Pancreas (tissue), 10 donors: ENCODE measurements at regions not wholly inside any gene's neighbourhood (a gene's known extent, or its start where the extent isn't known, plus 50 kb on each side); places are given as distances from the start of the nearest gene placed in this dataset.

ENCODE experiments used
- ATAC-seq, 4 donors: fragments of 200-7000 bp; cut with Tn5 transposase; one replicate each; pipeline versions ENCODE4 v1.8.0 to v1.9.1; 2020; ENCODE audit warnings: mild to moderate bottlenecking in 4 of 4, moderate library complexity in 4 of 4
- DNase-seq, 6 donors: peaks; one replicate each; pipeline ENCODE4 v3.0.0-alpha.2; 2020
- FAIRE-seq: peaks from 2 replicates; lab custom pipeline; 2012; peaks lifted over from hg19 to GRCh38; lab: Jason Lieb, UNC
- H3K27ac ChIP-seq, 4 donors: fragments of 200-600 bp; sonication (generic); 1 replicate in 3 of 4; 2 replicates in 1 of 4; pipeline versions ENCODE4 v1.5.0 to v1.8.0; 2020
- H3K27me3 ChIP-seq, 4 donors: fragments of 200-600 bp; one replicate each; pipeline ENCODE4 v1.8.0; 2021
- H3K36me3 ChIP-seq, 3 donors: fragments of 200-600 bp; sonication (generic) in 1 of 3; one replicate each; pipeline versions ENCODE4 v1.5.0 to v1.8.0; 2020 to 2021
- H3K4me1 ChIP-seq, 3 donors: fragments of 200-600 bp; one replicate each; pipeline ENCODE4 v1.8.0; 2021
- H3K4me3 ChIP-seq, 4 donors: fragments of 200-600 bp; sonication (generic) in 2 of 4; one replicate each; pipeline versions ENCODE4 v1.5.0 to v1.8.0; 2020 to 2021
- H3K9me3 ChIP-seq, 4 donors: fragments of 200-600 bp; one replicate each; pipeline ENCODE4 v1.8.0; 2021
- CTCF ChIP-seq, 4 donors: fragments of 200-600 bp; sonication (generic) in 3 of 4; IDR thresholded peaks; one replicate each; pipeline versions ENCODE4 v1.5.0 to v1.8.0; 2021; ENCODE audit warnings: antibody characterized with exemption in 4 of 4
- WGBS, 2 donors: extraction: QIAGEN DNeasy Blood & Tissue Kit; methylation state at CpG; one replicate each; pipeline ENCODE4 v1.1.7; 2013; 5-methylcytosine and 5-hydroxymethylcytosine counted together
- intact Hi-C, 3 donors: fragments of 100-400 bp; cut with DNase I; formaldehyde crosslinking; loops; one replicate each; pipeline versions ENCODE4 v1.11.1 to v1.14.2; 2022
- donor health status: healthy with polysubstance abuse.
- donor health status: DM: no; HTN: no; CAD: no; lungs with moderate emphysema.
- donor health status: DM: no; HTN: no; CAD: no.
- donor health status: control.
- donor health status: control.
- donor health status: Bipolar disorder and iron deficiency.
- donor health status: DM: yes; HTN: yes; CAD: no.
- donor health status: DM: no; HTN: no; CAD: no.
- donor health status: DM: no; HTN: no; CAD: no.
- donor health status: DM: yes; HTN: yes; CAD: no.

- TF ChIP-seq CTCF (IDR thresholded peaks at IDR 0.05), result no peak
- Histone ChIP-seq H3K36me3 (no peaks in the 10 kb centered on the region), H3K4me3 (no peak overlapping the region), H3K27ac (no peak overlapping the region), H3K9me3 (no peaks in the 10 kb centered on the region), H3K27me3 (no peaks in the 10 kb centered on the region), H3K4me1 (no peaks in the 10 kb centered on the region)
- FAIRE-seq, result no peak
- intact Hi-C loops, result no loop called here
- 45 to 74% methylated on average over 4 of the region's 4 CpGs for WGBS, 2 donors
- ATAC-seq, result peak in 2 of 4 donors; percentile 43 to 65
- no peak for DNase-seq
Observed at GRCh38 chr6:51265426-51265825, 446.8 kb downstream of the TFAP2B start.

DNA sequence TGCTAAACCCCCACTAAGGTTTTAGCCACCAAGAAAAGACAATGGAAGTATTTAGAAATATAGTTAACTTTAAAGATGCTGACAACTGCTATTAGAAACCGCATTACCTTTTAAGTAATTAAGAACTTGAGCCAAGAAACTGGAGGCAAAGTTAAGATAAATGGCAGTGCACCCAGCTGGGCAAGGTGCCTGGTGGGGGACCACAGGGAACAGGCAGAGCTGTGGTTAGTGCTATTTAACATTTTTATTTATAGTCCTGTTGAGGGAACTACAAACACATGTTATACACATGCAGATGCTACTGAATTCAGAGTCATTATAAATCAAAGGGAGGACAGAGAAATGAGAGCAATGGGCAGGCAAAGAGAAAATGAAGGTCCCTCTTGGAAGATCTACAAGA, 447.9 kb downstream of the TFAP2B start:
- no peaks in the 10 kb centered on the region for H3K4me1 ChIP-seq
- 30 to 35% methylated on average over 1 of the region's 1 CpG for WGBS, 2 donors
- intact Hi-C loops, result no loop called here
- no peaks in the 10 kb centered on the region for H3K27me3 ChIP-seq
- no peak for FAIRE-seq
- no peaks in the 10 kb centered on the region for H3K9me3 ChIP-seq
- no peak for ATAC-seq
- H3K4me3 ChIP-seq, result no peak overlapping the region
- DNase-seq, result no peak
- H3K36me3 ChIP-seq, result no peaks in the 10 kb centered on the region
- no peak for TF ChIP-seq CTCF (IDR thresholded peaks at IDR 0.05)
- no peak overlapping the region for H3K27ac ChIP-seq

- Histone ChIP-seq H3K4me3 (no peak overlapping the region), H3K27ac (no peak overlapping the region), H3K27me3 (no peaks in the 10 kb centered on the region), H3K4me1 (no peaks in the 10 kb centered on the region), H3K9me3 (no peaks in the 10 kb centered on the region), H3K36me3 (no peaks in the 10 kb centered on the region)
- no peak for TF ChIP-seq CTCF (IDR thresholded peaks at IDR 0.05)
- FAIRE-seq (no peak), ATAC-seq (no peak), DNase-seq (no peak)
- WGBS, 2 donors, result 37 to 38% methylated on average over 4 of the region's 4 CpGs
- intact Hi-C loops, result no loop called here
Observed at GRCh38 chr6:51268666-51269065, 450.0 kb downstream of the TFAP2B start.

DNA sequence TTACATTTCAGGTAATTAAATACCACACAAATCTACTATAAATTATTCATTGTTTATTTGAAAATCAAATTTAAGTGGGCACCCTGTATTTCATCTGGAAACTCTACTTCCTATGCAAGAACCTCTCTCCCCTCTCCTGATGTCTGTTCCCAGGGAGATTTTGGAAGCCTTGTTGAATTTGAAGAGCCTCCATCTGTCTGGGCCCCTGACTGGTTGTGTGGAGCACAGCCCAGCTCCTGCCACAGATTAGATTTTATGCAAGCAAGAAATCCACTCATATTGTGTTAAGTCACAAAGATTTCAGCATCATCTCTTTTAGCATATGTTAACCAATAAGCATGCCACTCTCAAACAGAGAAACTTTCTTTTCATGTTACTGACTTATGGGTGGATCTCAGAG, 451.2 kb downstream of the TFAP2B start:
- H3K4me3 ChIP-seq, result no peak overlapping the region
- H3K27me3 ChIP-seq, result no peaks in the 10 kb centered on the region
- DNase-seq (no peak), FAIRE-seq (no peak), ATAC-seq (no peak)
- no peak for TF ChIP-seq CTCF (IDR thresholded peaks at IDR 0.05)
- no peaks in the 10 kb centered on the region for H3K9me3 ChIP-seq
- H3K36me3 ChIP-seq, result no peaks in the 10 kb centered on the region
- intact Hi-C loops, result no loop called here
- no peak overlapping the region for H3K27ac ChIP-seq
- H3K4me1 ChIP-seq, result no peaks in the 10 kb centered on the region

- DNase-seq, result no peak
- intact Hi-C loops, result no loop called here
- no peak overlapping the region for H3K4me3 ChIP-seq
- H3K9me3 ChIP-seq, result no peaks in the 10 kb centered on the region
- 43 to 65% methylated on average over 1 of the region's 1 CpG for WGBS, 2 donors
- H3K27ac ChIP-seq, result no peak overlapping the region
- no peak for ATAC-seq
- no peaks in the 10 kb centered on the region for H3K4me1 ChIP-seq
- H3K36me3 ChIP-seq, result no peaks in the 10 kb centered on the region
- no peaks in the 10 kb centered on the region for H3K27me3 ChIP-seq
- FAIRE-seq, result no peak
- TF ChIP-seq CTCF (IDR thresholded peaks at IDR 0.05), result no peak
Observed at GRCh38 chr6:51271615-51272014, 452.9 kb downstream of the TFAP2B start.
